K562 (cell line): ENCODE measurements at regions not wholly inside any gene's neighbourhood (a gene's known extent, or its start where the extent isn't known, plus 50 kb on each side); places are given as distances from the start of the nearest gene placed in this dataset.
A peak's percentile ranks its signal among the peaks of the same experiment; 100 is the strongest.

Experiments used
- ATAC-seq: fragments of 200-7000 bp; cut with Tn5 transposase; 3 replicates; pipeline ENCODE4 v1.9.1; 2020; ENCODE audit warnings: moderate library complexity
- BruUV-seq: library from RNA; stranded (reverse); fragments of 400-500 nt; replicated peaks from 2 replicates; lab custom pipeline; 2021; lab: Mats Ljungman, UMichigan
- CTCF ChIA-PET: fragments of 300-600 bp; formaldehyde crosslinking; extraction: SDS; loops from one replicate; lab custom pipeline; 2021; ENCODE audit warnings: low intra/inter-chr PET ratio; lab: Yijun Ruan, JAX
- POLR2A ChIA-PET: fragments of 300-600, 350-650 bp; sonication (Branson Sonifier 250); formaldehyde crosslinking; extraction: SDS; loops from one replicate; lab custom pipeline; 2021; ENCODE audit warnings: antibody characterized with exemption, inconsistent platforms; lab: Yijun Ruan, JAX
- DNase-seq, 4 experiments: peaks; one replicate each; pipeline versions ENCODE4 v3.0.0 to v3.0.0-alpha.2; 2011 to 2018; ENCODE audit warnings: low spot score in 3 of 4, mixed read lengths in 3 of 4; ENCODE audit errors: extremely low read depth in 1 of 4
- FAIRE-seq: peaks from 2 replicates; lab custom pipeline; 2011; peaks lifted over from hg19 to GRCh38; lab: Jason Lieb, UNC
- H2AFZ ChIP-seq: 2 replicates; pipeline ENCODE4 v1.6.0; 2011; ENCODE audit warnings: low read depth, low read length, control low read depth, inconsistent platforms
- H3K27ac ChIP-seq: fragments of 200-600 bp; 3 replicates; pipeline ENCODE4 v1.8.0; 2011; ENCODE audit warnings: low read depth, mild to moderate bottlenecking, control low read depth, inconsistent platforms, low read length, moderate library complexity, mixed read lengths; ENCODE audit errors: extremely low read depth
- H3K27me3 ChIP-seq, 2 experiments: fragments of 300-600 bp in 1 of 2; 2 replicates in 1 of 2; 3 replicates in 1 of 2; pipeline versions ENCODE4 v1.6.0 to v1.8.0; 2011; ENCODE audit warnings: inconsistent platforms in 2 of 2, low read length in 2 of 2, mild to moderate bottlenecking in 1 of 2, mixed read lengths in 1 of 2, moderate library complexity in 1 of 2; ENCODE audit not compliant: control insufficient read depth in 2 of 2, insufficient read depth in 2 of 2
- H3K36me3 ChIP-seq: fragments of 300-600 bp; 3 replicates; pipeline ENCODE4 v1.8.0; 2011; ENCODE audit warnings: mild to moderate bottlenecking, low read length, inconsistent platforms; ENCODE audit not compliant: control insufficient read depth, insufficient read depth
- H3K4me1 ChIP-seq, 2 experiments: fragments of 200-600 bp in 1 of 2; replicated peaks in 1 of 2; 2 replicates in 1 of 2; 3 replicates in 1 of 2; pipeline versions ENCODE4 v1.5.1 to v1.8.0; 2011; ENCODE audit warnings: inconsistent platforms in 2 of 2, low read length in 2 of 2, mild to moderate bottlenecking in 1 of 2, mixed read lengths in 1 of 2, moderate library complexity in 1 of 2; ENCODE audit not compliant: control insufficient read depth in 2 of 2, insufficient read depth in 2 of 2
- H3K4me2 ChIP-seq: 2 replicates; pipeline ENCODE4 v1.6.1; 2011; ENCODE audit warnings: low read length, control low read depth, inconsistent platforms, mixed read lengths; ENCODE audit not compliant: insufficient read depth
- H3K4me3 ChIP-seq: fragments of 200-600 bp; sonication (generic), shearing (Covaris generic); 2 replicates; pipeline ENCODE4 v1.5.1; 2016; ENCODE audit warnings: control low read depth, inconsistent platforms
- H3K79me2 ChIP-seq: fragments of 200-600 bp; 3 replicates; pipeline ENCODE4 v1.8.0; 2011; ENCODE audit warnings: low read length, inconsistent platforms; ENCODE audit not compliant: control insufficient read depth, insufficient read depth
- H3K9ac ChIP-seq, 2 experiments: 2 replicates each; pipeline versions ENCODE4 v1.6.0 to v1.6.1; 2011; ENCODE audit warnings: low read depth in 2 of 2, low read length in 2 of 2, control low read depth in 1 of 2, inconsistent platforms in 1 of 2, mild to moderate bottlenecking in 1 of 2, mixed read lengths in 1 of 2; ENCODE audit not compliant: insufficient read depth in 1 of 2
- H3K9me1 ChIP-seq: one replicate; pipeline ENCODE4 v1.6.0; 2011; ENCODE audit warnings: inconsistent platforms, mild to moderate bottlenecking, low read length, moderate library complexity; ENCODE audit not compliant: control insufficient read depth, insufficient read depth
- H3K9me3 ChIP-seq: replicated peaks from 2 replicates; pipeline ENCODE4 v1.5.1; 2011; ENCODE audit warnings: low read depth, low read length, inconsistent platforms; ENCODE audit not compliant: control insufficient read depth, insufficient read depth
- H4K20me1 ChIP-seq: replicated peaks from 2 replicates; pipeline ENCODE4 v1.6.1; 2011; ENCODE audit warnings: low read length, inconsistent platforms, mixed read lengths; ENCODE audit not compliant: control insufficient read depth, insufficient read depth
- CREBBP ChIP-seq: IDR thresholded peaks from one replicate; pipeline ENCODE4 v1.6.1; 2012; ENCODE audit warnings: low read depth, mild to moderate bottlenecking, control low read depth, inconsistent platforms, low read length
- GTF3C2 ChIP-seq: IDR thresholded peaks from 3 replicates; pipeline ENCODE4 v1.6.1; 2011; ENCODE audit warnings: borderline replicate concordance, mild to moderate bottlenecking, moderate library complexity; ENCODE audit not compliant: insufficient read length; ENCODE audit errors: extremely low read depth
- HMGN3 ChIP-seq: IDR thresholded peaks from 2 replicates; pipeline ENCODE4 v1.6.1; 2011; ENCODE audit warnings: borderline replicate concordance, low read depth, mild to moderate bottlenecking, mixed read lengths, low read length; ENCODE audit not compliant: insufficient read length; ENCODE audit errors: extremely low read depth
- PHF8 ChIP-seq: fragments of 200-600 bp; sonication (generic); IDR thresholded peaks from 2 replicates; pipeline ENCODE4 v1.6.1; 2012; ENCODE audit warnings: mixed run types, mild to moderate bottlenecking, inconsistent platforms, low read length, moderate library complexity, borderline replicate concordance
- PPARD ChIP-seq: fragments of 250-450 bp; sonication (Bioruptor Pico); IDR thresholded peaks from 2 replicates; pipeline ENCODE4 v1.8.0; 2022; ENCODE audit warnings: inconsistent platforms, mild to moderate bottlenecking, moderate library complexity
- RBBP5 ChIP-seq: fragments of 200-600 bp; sonication (generic); IDR thresholded peaks from 2 replicates; pipeline ENCODE4 v1.6.1; 2012; ENCODE audit warnings: borderline replicate concordance, mild to moderate bottlenecking, low read length, control low read depth, inconsistent platforms; ENCODE audit not compliant: insufficient read depth, poor library complexity, severe bottlenecking
- RBFOX2 ChIP-seq: fragments of 200-400 bp; formaldehyde crosslinking; IDR thresholded peaks from 2 replicates; pipeline ENCODE4 v1.6.1; 2017; ENCODE audit warnings: low read depth, mild to moderate bottlenecking, low read length, moderate library complexity
- SMARCA4 ChIP-seq: fragments of 450-650 bp; IDR thresholded peaks from 2 replicates; pipeline ENCODE4 v1.6.1; 2016
- XRCC3 ChIP-seq: fragments of 450-650 bp; IDR thresholded peaks from 2 replicates; pipeline ENCODE4 v1.6.1; 2017; ENCODE audit warnings: mild to moderate bottlenecking, moderate library complexity
- ZFX ChIP-seq: sonication (generic); formaldehyde crosslinking; IDR thresholded peaks from 2 replicates; pipeline ENCODE4 v1.8.0; 2022; ENCODE audit warnings: mild to moderate bottlenecking, missing genetic modification reagents, moderate library complexity
- WGBS: fragments of 100-300 bp; shearing (Covaris generic); methylation state at CpG from one replicate; pipeline ENCODE4 v1.1.6; 2016; ENCODE audit warnings: low coverage, mixed read lengths; ENCODE audit not compliant: insufficient coverage; ENCODE audit errors: missing lambda C conversion rate; 5-methylcytosine and 5-hydroxymethylcytosine counted together
- in situ Hi-C: fragments of 300-500 bp; cut with MboI; formaldehyde crosslinking; loops from 4 replicates; pipeline ENCODE4 v1.15.0; 2018; ENCODE audit warnings: inconsistent platforms, mixed read lengths
- intact Hi-C: fragments of 100-400 bp; cut with micrococcal nuclease; formaldehyde crosslinking; loops from 2 replicates; pipeline ENCODE4 v1.14.2; 2022
- TF ChIP-seq, protein P1 (sequence below): IDR thresholded peaks from 3 replicates; pipeline ENCODE4 v1.6.1; 2011; ENCODE audit warnings: borderline replicate concordance, mild to moderate bottlenecking; ENCODE audit not compliant: insufficient read length, insufficient read depth

GRCh38 chr14:106843951-106844483, 1317.6 kb downstream of the TMEM121 start:
- CTCF ChIA-PET: no interaction called here

GRCh38 chr14:106844608-106845285, 1318.4 kb downstream of the TMEM121 start:
- no peaks in the 10 kb centered on the region for H4K20me1 ChIP-seq
- in situ Hi-C loops: no loop called here
- H2AFZ ChIP-seq: no peak overlapping the region
- peak overlapping the region; percentile 10; the same call in 1 of the 2 replicates for H3K4me3 ChIP-seq
- POLR2A ChIA-PET: no interaction called here
- BruUV-seq: no TSS peak
- peaks cover 0 to 7% of the 10 kb centered on the region in 2 experiments; a peak in 2 of 5 replicates for H3K4me1 ChIP-seq
- no peaks in the 10 kb centered on the region for H3K79me2 ChIP-seq
- DNase-seq (peak in 1 of 4 experiments; percentile 4), ATAC-seq (peak; percentile 56), FAIRE-seq (no peak)
- no peak overlapping the region for H3K9ac ChIP-seq
- H3K4me2 ChIP-seq: peak overlapping the region; percentile 5
- no peaks in the 10 kb centered on the region for H3K9me3 ChIP-seq
- CTCF ChIA-PET: no interaction called here
- H3K27ac ChIP-seq: no peak overlapping the region
- no peaks in the 10 kb centered on the region for H3K36me3 ChIP-seq
- 8% methylated on average over 17 of the region's 56 CpGs for WGBS
- intact Hi-C loops: no loop called here
- no peaks in the 10 kb centered on the region for H3K9me1 ChIP-seq
- H3K27me3 ChIP-seq: no peaks in the 10 kb centered on the region; a peak in 1 of 5 replicates
- TF ChIP-seq HMGN3 (no peak), CREBBP (no peak), XRCC3 (no peak), ZFX (peak; percentile 24; the same call in 1 of the 2 replicates), SMARCA4 (no peak), PHF8 (peak; percentile 32; the same call in 1 of the 2 replicates), RBFOX2 (no peak), GTF3C2 (no peak)
- TF ChIP-seq, protein P1, sequence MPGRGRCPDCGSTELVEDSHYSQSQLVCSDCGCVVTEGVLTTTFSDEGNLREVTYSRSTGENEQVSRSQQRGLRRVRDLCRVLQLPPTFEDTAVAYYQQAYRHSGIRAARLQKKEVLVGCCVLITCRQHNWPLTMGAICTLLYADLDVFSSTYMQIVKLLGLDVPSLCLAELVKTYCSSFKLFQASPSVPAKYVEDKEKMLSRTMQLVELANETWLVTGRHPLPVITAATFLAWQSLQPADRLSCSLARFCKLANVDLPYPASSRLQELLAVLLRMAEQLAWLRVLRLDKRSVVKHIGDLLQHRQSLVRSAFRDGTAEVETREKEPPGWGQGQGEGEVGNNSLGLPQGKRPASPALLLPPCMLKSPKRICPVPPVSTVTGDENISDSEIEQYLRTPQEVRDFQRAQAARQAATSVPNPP: no peak

More at GRCh38 chr14:106843951-106844483, 1317.6 kb downstream of the TMEM121 start:
- in situ Hi-C loops (no loop called here), intact Hi-C loops (no loop called here)
- ATAC-seq: no peak
- POLR2A ChIA-PET: no interaction called here
- Histone ChIP-seq H3K36me3 (no peaks in the 10 kb centered on the region), H3K9me3 (no peaks in the 10 kb centered on the region), H3K4me3 (peak overlapping the region; percentile 10; the same call in 1 of the 2 replicates), H3K27ac (no peak overlapping the region), H3K4me1 (peaks cover 0 to 7% of the 10 kb centered on the region in 2 experiments; a peak in 2 of 5 replicates), H3K27me3 (no peaks in the 10 kb centered on the region; a peak in 1 of 5 replicates), H4K20me1 (no peaks in the 10 kb centered on the region), H3K9me1 (no peaks in the 10 kb centered on the region), H3K4me2 (peak overlapping the region; percentile 37; the same call in 1 of the 2 replicates), H3K9ac (no peak overlapping the region), H3K79me2 (no peaks in the 10 kb centered on the region), H2AFZ (peak overlapping the region; percentile 40; the same call in 1 of the 2 replicates)
- 0% methylated on average over 8 of the region's 14 CpGs for WGBS
- BruUV-seq: no TSS peak
- no peak for TF ChIP-seq PPARD (CRISPR knock-in tag)
- TF ChIP-seq RBBP5: peak; percentile 27
- no peak for FAIRE-seq
- no peak for DNase-seq
